NCI-H187 treated with DMSO at 0.1 percent for 48 hours (cell line): ENCODE measurements at regions not wholly inside any gene's neighbourhood (a gene's known extent, or its start where the extent isn't known, plus 50 kb on each side); places are given as distances from the start of the nearest gene placed in this dataset.

Experiments used
- DNase-seq: peaks from one replicate; lab custom pipeline; 2025; lab: John Stamatoyannopoulos, UW

DNA sequence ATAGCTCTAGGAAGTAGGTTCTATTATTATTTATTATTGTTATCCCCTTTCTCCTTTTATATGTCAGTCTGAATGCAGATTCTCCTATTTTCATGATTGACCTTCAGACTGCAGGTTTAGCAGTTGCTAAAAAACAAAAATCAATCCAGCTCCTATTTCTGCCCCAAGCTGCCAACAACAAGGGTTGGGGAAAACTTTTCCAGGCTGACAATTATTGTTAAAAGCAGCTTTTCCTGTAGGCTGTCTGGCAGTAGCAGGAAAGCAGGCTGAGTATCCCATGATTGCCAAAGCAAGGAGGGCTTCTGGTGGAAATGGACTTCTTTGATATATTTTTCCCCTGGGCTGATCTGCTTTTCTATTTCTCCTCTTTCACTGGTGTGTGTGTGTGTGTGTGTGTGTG, 78.0 kb upstream of the CTLA4 start:
- no peak for DNase-seq

DNA sequence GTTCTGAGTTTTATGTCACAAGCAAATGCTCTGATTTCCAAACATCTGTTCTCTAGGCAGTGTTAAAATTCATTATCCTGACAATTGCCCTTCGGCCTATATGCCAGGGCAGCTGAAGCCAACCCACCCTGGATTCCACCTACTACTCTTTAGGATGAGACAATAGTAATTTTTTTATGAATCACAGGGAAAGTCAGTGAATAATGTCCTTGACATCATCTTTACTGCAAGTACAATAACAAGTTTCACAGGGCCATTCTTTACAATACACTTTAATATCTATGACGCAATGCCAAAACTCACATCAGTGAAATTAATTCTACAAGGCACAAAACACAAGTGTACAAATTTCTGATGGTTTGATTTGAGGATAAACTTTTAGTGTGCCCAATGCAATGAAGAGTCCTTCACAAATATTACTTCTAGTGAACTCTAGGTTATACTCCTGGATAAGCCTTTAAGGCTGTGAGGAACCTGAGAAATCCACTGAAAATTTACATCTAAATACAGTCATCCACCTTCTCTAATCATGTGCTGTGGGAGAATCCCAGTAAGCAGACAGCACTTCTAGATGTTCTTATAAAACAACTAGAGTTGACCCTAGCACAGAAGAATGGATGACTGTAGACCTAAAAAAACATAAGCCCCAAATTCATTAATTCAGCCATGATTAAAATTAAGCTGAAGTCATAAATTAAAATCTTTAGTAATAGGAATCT, 77.3 kb upstream of the CTLA4 start:
- no peak for DNase-seq

DNA sequence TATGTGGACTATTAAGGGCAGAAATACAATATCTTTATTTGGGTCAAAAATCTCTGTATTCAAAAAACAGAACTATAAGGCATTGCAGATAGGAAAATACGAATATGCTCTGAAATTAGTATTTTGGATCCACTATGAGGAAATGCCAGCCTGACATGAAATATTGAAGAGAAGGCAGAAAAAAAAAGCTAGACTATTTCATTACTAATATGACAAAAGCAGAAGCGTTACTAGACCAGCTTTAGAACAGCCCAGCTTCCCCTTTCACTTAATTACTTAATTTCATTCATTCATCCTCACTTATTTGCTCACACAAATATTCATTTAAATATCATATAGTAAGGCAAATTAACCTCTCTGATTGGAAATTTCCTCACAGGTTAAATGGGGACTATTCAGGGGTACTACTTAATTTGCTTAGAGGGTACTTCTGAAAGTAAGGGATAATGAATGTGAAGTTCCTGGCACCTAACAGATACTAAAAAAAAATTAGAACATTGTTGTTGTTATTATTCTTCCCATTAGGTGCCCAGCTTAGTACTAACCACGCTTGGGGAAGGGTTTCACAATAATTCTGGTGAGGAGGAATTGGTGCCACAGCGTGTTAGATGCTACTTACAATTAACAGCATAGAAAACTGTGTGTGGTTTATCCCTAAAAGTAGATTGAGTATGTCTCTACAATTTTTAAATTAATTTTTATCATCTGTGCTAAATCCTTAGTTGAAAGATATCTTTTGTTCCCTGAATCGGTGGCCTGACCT, 71.1 kb upstream of the CTLA4 start:
- DNase-seq: no peak

DNA sequence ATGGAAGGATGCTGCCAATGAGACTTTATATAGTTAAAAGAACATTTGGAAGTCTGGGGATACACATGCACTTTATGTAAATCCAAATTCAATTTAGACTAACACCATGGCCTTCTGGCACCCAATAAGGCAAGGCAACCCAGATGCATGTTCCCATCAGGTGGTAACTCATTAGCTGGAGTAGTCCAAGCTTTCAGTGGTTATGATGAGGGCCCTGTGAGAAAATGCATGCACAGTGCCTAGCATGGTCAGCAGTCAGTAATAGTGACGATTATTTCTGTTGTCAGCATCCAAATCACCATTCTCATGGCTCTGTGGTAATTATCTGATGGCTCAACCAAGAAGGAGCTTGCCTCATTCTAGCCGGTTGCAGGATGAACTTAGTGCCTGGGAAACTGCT, 70.3 kb upstream of the CTLA4 start:
- no peak for DNase-seq

DNA sequence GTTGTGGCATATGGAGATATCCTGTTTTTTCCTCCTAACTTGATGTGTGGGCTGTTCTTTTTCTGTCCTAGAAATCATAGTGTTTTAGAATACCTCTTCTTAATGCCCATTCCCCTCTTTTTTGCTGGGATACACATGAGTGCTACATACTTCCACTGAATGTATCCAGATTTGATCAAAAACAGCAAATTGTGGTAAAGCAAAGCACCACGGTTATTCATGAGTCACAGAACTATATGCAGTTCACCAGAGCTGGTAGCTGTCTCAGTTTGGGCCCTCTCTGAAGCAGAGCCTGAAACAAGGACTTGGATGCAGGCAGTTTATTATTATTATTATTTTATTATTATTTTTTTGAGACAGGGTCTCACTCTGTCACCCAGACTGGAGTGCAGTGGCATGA, 69.9 kb upstream of the CTLA4 start:
- no peak for DNase-seq

DNA sequence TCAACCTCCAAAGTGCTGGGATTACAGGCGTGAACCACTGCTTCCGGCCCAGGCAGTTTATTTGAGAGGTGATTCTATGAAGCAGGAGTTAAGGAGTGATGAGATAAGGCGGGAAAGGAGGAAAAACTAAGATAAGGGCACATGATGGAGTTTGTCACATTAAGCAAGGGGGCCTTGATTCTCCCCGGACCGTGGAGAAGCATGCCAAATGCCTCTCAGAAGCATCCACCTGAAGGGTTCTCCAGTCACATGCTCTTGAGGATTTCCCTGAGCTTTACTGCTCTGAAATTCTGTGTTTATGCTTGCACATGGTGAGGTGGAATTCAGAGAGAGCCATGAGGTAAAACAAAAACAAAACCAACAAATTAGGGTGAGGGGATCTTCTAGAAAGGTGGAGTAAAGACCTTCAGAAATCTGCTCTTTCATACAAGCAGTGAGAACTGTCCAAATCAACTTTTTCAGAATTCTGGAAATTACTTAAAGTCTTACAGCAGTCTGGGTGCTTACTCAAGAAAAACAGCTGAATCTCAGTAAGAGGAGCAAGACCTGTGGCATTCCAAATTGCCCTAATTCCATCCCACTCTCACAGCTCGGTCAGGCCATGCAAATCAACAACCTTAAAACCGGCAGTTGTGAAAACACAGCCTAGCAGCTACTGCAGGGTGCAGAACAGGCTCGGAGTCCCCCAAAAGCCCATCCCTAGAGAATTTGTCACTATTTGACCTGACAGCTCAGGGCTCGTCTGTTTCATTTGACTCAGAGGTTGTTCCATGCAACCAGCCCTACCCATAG, 69.1 kb upstream of the CTLA4 start:
- no peak for DNase-seq

DNA sequence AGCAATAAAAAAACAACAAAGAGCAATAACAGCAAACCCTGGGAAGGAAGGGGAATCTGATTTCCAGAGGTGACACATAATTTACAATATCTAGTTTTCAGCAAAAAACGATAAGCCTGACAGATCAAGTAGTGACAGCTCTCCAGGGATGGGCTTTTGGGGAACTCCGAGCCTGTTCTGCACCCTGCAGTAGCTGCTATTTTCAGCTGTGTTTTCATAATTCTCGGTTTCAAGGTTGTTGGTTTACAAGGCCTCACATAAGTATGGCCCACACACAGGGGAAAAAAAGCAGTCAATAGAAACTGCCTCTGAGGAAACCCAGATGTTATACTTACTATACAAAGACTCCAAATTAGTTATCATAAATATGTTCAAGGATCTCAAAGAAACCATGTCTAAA, 67.7 kb upstream of the CTLA4 start:
- no peak for DNase-seq

DNA sequence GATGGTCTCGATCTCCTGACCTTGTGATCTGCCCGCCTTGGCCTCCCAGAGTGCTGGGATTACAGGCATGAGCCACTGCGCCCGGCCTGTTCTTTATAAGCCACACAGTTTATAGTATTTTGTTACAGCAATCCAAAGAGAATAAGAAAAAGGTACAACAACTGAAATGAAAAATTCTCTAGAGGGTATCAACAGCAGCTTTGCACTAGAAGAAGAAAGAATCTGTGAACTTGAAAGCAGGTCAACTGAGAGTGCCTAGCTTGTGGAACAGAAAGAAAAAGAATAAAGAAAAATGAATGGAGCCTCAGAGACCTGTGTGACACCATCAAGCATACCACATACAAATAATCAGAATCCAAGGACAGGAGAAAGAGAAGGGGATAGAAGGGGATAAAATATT, 66.8 kb upstream of the CTLA4 start:
- DNase-seq: no peak

DNA sequence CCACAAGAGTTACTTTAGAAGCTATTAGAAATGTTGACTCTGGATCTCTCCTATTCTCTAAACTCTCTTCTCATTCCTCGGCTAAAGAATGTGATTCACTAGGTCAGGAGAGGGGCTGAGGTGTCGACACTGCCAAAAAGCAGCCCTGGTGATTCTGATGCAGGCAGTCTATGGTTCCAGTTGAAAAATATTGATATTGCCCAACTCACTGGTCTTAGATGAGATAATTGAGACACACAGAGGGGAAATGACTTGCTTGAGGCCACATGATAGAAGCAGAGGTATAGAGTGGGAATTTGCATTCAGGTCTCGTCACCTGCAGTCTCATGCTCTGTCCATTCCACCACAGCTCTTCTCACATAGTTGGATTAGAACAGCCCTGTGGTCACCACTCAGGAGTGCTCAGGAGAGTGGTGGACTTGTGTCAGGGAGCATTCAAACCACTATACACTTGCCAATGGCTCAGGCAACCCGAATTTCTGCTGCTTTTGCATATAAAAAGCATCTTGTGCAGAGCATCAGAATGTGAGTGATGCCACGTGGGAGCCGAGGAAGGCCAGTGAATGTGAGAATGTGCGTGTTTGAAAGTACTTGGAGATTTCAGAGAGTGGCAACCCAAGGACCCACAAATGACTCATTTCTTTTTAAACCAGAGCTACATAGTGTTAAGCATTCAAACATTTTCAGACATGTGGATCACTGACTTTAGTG, 65.1 kb upstream of the CTLA4 start:
- DNase-seq: no peak

DNA sequence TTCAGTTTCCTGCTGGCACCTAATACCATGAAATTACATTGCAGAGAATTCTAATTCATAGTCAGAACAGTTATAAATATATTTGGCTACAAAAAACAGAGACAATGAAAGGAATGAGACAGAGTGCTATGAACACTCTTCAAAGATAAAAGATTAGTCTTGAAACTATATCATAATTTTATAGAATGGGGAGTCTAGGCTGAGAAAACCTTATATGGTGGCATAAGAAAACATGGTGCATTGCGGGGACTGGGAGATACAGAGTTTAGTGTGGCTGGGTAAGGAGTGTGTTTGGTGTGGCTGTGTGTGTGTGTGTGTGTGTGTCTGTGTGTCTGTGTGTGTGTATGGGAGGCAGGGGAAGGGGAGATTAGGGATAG, 64.5 kb upstream of the CTLA4 start:
- DNase-seq: no peak

DNA sequence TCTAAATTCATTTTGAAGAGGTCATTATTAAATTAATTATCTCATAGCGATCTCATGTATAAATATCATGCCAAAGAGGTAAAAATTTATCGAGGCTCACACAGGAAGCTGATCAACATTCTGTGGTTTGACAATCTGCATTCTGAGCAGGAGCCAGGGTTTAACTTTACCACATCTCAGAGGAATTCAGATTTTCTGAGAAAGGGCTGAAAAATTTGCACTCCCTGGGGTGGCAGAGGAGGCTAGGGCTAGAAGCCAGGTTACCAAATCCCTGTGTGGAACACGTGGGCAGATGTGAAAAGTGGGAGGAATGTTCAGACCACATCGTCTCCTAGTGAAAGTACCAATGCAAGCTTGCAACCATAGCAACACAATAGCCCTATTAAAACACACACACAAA, 63.5 kb upstream of the CTLA4 start:
- no peak for DNase-seq

DNA sequence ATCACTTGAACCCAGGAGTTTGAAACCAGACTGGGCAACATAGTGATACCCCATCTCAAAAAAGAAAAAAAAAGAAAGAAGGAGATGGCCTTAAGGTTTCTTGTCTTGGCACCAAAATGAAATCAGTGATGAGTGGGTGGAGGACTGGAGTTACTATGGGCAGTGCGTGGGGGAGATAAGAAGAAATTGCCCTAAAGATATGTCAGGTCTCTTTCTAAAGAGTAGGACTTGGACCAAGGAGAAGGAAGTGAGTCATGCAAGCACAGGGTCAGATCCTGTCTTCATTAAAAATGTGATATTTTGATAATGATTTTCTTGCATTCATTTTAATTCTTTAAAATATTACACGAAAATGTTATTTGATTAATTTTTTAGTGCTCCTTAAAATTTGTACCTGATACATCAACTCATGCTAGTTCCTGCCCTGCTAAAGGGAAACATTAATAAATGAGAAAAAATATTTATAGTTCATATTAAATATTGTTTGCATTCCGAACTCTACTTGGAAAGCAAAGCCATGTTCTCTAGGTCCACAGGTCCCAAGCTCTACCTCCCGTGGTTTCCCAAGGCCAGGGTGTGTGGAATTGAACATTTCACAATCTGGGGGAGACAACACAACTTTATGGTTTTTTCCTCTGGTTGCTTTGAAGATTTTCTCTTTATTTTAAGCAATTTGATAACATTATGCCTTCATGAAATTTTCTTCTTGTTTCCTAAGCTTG, 62.6 kb upstream of the CTLA4 start:
- DNase-seq: no peak

DNA sequence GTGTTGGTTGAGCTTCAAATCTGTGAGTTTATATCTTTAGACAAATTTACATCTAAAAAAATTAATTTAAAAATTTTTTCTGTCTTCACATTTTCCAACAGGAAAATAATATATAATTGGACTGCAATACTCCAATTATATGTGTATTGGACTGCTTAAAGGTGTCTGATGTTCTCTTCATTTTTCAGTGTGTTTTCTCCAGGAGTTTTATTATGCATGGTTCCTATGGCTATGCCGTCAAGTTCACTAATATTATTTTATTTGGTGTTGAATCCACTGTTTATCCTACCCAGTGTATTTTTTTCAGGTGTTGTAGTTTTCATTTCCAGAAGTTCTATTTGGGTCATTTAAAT, 62.1 kb upstream of the CTLA4 start:
- DNase-seq: no peak

DNA sequence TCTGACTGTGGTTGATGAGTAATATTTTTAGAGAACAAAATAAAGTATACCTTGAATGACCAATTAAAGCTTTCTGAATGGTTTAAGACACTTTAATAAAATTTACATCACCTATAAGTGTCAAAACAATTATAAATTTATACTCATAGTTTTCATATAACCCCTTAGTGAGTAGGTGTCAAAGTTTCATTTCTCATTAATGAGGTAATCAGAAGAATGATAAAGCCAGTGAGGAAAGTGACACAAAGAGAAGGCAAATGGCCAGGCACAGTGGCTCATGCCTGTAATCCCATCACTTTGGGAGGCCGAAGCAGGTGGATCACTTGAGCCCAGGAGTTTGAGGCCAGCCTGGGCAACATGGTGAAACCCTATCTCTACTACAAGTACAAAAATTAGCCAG, 60.8 kb upstream of the CTLA4 start:
- no peak for DNase-seq

DNA sequence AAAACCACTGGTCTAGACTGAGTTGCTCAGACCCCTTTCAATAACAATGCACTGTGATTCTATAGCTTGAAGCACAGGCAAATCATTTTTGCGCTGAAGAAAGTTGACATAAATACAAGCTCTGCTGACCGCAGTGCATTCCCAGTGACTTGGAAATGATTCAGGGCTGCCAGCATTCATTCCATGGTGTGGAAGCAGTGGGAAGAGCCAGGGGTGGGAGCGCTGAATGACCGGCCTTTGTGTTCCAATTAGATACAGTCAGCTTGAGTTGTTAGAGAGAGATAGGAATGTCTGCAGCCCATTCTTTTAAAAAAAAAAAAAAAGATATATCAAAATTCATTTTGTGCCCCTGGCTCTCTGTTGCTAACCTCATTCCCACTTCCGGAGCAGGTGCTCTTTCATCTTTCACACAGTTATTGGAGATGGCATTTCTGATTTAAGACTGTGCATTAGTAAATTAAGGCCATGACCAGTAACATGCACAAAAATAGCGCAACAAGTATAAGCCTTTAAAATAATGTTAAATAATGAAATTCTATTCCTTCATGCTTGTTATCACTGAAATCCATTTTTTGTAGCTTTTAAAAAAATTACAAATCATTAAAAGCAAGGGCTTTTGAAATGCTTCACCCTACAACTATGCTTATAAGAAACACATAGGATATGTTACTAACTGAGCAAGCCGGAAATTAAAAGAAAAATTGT, 59.4 kb upstream of the CTLA4 start:
- no peak for DNase-seq

DNA sequence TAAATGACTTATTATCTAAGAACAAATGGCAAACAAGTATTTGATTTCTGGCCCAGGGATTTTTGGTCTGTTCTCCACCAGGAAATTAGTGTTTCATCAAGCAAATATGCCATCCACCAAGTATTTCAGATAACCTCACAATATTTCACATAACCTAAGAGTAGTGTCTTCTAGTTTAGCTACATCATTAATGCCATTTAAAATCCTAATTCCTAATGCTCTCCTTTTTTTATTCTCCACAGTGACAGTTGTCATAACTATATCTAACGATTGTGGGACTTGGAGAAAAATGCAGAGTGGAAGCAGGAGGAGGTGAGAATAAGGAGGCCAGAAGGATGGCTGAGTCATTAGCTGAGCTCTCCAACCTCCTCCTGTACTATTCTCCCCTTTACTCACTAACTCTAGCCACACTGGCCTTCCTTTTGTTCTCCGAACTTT, 58.5 kb upstream of the CTLA4 start:
- DNase-seq: no peak

DNA sequence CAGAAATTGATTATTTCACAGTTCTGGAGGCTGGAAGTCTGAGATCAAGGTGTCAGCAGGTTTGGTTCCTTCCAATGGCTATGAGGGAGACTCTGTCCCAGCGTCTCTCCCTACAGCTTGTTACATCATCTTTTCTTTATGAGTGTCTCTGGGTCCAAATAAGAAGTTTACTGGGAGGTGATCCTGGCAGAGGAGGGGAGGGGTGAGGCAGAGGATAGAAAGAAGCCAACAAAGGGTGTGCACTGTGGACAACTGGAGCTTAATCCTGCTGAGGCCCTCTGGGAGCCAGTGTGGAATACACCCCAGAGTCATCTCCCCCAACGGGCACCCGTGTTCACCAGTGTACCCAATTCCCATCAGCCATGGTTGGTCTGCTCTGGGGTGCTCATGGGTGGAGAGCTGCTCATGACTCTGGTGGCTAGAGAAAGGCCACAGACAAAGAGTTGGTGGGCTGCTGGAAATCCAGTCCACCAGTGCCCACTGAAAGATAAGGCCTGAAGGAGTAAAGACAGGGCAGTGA, 57.5 kb upstream of the CTLA4 start:
- no peak for DNase-seq

DNA sequence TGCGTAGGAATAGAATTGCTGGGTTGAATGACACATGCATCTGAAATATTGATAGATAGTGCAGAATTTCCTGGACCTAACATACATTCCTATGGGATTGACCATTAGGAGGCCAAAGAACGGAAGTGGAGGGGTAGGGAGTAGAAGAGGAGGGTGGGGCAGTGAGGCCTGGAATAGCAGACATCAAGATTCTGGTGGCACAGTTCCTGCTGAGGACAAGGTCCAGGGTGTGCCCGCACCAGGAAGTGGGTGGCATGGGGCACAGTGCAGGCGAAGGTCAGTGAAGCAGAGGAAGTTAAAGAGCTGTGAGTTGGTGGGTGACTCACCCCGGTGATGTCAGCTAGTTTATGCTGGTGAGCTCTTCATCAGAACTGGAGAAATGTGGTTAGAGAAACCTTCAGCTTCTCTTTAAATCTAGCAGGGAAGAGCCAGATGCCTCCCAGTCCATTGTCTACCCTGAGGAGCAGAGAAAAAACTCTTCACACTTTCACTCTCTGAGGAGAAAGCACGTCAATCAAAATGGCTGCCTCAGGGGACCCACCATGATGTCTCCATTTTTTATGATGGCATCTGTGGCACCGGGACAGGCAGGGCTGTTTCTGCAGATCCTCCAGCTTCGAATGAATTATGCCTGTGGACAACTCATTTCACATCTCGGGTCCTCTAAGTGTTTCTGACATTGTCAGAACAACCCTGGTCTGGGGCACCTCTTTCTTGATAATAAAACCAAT, 55.9 kb upstream of the CTLA4 start:
- no peak for DNase-seq

DNA sequence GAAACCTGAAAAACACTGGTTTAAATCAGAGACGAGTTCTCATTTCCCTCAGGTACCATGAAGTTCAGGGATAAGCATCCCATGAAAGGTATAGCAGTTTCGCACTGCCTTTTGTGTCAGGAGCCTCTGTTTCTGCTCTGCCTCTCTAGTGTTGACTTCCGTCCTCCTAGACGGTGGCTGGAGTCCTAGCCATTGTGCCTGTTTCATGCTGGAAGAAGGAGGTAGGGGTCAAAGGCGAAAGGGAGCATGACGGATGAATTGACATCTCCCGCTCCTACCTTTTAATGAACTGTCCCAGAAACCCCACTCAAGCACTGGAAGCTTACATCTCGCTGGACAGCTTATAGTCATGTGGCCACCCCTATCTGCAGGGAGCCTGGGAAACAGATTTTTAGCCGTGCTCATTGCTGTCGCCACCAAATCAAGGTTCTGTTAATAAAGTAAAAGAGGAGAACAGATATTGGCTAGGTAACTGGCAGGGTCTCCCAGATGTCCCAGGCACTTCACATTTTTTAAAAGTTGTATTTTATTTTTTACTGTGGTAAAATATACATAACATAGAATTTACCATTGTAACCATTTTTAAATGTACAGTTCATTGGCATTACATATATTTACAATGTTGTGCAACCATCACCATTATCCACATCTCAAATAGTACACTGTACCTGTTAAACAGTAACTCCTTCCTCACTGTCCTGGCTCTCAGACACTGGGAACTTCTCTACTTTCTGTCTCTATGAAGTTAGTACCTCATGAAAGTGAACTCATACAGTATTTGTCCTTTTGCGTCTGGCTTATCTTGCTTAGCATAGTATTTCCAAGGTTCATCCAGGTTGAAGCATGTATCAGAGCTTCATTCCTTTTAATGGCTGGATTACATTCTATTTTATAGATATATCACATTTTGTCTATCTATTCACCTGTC, 55.0 kb upstream of the CTLA4 start:
- DNase-seq: no peak
